ENCODE measurements at regions not wholly inside any gene's neighbourhood (a gene's known extent, or its start where the extent isn't known, plus 50 kb on each side); places are given as distances from the start of the nearest gene placed in this dataset.

DNA sequence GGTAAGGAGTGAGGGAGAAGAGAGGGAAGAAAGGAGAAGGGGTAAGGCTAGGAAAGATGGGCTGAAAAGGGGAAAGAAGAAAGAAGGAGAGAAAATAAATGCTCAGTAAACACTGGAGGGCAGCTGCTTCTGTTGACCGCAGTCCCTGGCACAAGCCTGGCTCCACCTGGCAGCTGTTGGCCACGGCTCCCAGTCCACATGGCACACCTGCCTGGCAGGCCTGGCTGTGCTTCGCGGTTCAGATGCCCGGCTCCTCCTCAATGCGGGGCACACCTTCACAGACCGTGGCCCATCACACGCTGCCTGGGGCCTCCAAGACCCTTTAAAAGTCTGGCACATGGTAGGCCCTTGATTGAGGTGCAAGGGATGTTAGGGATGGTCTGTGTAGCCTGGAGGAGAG is 516.8 kb upstream of the PROK2 start:
- TF ChIP-seq, protein P1, sequence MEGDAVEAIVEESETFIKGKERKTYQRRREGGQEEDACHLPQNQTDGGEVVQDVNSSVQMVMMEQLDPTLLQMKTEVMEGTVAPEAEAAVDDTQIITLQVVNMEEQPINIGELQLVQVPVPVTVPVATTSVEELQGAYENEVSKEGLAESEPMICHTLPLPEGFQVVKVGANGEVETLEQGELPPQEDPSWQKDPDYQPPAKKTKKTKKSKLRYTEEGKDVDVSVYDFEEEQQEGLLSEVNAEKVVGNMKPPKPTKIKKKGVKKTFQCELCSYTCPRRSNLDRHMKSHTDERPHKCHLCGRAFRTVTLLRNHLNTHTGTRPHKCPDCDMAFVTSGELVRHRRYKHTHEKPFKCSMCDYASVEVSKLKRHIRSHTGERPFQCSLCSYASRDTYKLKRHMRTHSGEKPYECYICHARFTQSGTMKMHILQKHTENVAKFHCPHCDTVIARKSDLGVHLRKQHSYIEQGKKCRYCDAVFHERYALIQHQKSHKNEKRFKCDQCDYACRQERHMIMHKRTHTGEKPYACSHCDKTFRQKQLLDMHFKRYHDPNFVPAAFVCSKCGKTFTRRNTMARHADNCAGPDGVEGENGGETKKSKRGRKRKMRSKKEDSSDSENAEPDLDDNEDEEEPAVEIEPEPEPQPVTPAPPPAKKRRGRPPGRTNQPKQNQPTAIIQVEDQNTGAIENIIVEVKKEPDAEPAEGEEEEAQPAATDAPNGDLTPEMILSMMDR (IDR thresholded peaks at IDR 0.05; ENCODE audit: insufficient read depth, low read depth, low read length, missing control alignments): no peak
- no peak for DNase-seq (ENCODE audit: low read depth)

DNA sequence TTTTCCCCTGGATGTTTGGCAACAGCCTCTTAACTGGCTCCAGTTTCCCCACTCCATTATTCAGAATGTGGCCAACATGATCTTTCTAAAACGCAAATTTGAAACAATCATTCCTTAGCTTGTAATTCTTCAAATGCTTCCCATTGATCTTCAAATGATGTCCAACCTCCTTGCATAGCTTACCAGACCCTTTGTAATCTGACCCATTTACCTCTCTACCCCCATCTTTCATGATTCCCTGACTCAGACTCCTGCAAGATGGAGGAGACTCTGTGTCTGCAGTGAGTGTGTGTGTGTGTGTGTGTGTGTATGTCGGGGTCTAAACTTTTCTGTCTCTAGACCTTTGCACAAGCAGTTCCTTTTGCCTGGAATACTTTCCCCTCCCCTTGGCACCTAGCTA is 515.7 kb upstream of the PROK2 start:
- DNase-seq (ENCODE audit: low read depth): no peak
- H3K4me3 ChIP-seq (ENCODE audit: low read depth, low read length): no peak overlapping the region
- TF ChIP-seq, protein P1 (IDR thresholded peaks at IDR 0.05; ENCODE audit: insufficient read depth, low read depth, low read length, missing control alignments): no peak

More for the DNA sequence above, 516.8 kb upstream of the PROK2 start:
- H3K4me3 ChIP-seq (ENCODE audit: low read depth, low read length): no peak overlapping the region

DNA sequence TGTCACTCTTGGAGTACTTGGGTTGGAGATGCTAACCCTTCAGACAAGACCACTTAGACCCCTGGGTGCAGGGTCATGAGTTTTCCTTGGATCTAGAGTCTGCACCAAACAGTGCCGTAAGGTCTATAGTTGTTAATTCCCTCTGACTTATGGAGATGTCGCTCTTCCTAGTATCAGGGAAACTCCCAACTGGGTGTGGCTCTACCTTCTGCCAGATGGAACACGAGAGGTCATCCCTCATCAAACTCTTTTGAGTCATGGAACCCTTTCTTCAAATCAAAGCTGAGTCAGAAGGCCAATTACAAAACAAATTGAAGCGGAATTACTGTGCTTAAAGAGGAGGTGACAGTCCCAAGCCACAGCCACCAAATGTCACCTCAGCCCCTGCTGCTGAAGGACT is 514.9 kb upstream of the PROK2 start:
- DNase-seq (ENCODE audit: low read depth): no peak
- TF ChIP-seq, protein P1 (IDR thresholded peaks at IDR 0.05; ENCODE audit: insufficient read depth, low read depth, low read length, missing control alignments): no peak
- no peak overlapping the region for H3K4me3 ChIP-seq (ENCODE audit: low read depth, low read length)

DNA sequence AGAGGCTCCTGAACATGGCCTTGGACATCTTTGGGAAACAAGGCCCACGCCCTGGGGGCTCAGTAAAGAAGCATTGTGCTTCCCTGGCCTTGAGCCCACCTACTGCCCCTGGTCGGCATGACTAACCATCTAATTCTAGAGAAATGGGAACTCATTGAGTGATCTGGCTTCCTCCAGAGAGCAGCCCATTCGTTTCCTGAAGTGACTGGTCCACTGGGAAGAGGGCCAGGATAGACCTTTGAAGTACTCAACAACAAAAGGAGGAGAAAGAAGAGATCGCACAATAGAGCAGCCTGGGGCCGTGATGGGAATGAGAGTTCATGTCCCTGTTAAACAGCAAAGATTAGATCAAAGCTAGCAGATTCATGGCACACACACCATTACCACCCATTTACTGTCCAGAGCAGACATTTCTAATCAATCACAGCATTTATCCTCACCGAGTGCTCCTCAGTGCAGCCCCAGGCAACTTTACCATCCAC is 514.4 kb upstream of the PROK2 start:
- no peak for DNase-seq (ENCODE audit: low read depth)
- no peak overlapping the region for H3K4me3 ChIP-seq (ENCODE audit: low read depth, low read length)
- TF ChIP-seq, protein P1 (IDR thresholded peaks at IDR 0.05; ENCODE audit: insufficient read depth, low read depth, low read length, missing control alignments): no peak

DNA sequence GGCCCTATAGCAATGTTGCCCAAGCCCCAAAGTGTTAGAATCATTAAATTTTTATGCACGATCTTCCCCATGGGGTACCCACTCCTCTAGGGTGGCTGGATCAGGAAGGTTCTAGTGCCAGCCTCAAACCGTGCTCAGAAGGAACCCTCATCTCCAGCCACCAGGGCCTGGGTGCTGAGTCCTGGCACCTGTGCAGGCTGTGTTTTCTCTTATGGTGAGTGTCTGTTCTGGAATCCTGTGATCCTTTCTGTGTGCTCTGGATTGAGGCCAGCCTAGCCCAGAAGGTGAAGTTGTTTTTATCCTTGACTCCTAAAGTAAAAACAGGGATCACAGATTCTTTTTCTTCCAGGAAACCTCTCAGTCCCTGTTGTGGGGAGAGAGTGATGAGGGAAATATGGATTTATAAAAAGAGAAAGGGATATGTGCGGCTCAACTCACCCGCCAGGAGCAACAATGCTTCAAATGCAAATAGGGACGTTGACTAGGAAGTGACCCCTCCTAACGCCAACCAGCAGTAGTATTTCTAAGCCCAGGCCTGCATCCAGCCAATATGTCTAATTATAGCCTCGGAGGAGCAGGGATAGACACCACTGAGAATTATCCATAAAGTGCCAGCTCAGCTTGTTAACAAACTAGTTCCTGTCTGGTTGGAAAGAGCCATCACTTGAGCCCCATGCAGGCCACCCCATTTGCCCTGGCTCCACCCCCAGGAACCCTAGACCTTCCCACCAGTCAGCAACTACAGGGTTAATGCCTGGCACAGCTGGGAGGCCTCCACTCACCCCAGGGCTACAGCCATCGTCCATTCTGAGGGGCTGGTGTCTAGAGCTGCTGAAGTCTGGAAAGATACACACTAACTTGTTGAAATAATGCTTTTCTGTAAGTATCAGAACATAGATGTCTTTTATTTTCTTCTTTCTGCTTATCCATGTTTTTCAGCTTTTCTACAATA is 513.5 kb upstream of the PROK2 start:
- no peak for DNase-seq (ENCODE audit: low read depth)
- no peak overlapping the region for H3K4me3 ChIP-seq (ENCODE audit: low read depth, low read length)
- TF ChIP-seq, protein P1 (IDR thresholded peaks at IDR 0.05; ENCODE audit: insufficient read depth, low read depth, low read length, missing control alignments): no peak

DNA sequence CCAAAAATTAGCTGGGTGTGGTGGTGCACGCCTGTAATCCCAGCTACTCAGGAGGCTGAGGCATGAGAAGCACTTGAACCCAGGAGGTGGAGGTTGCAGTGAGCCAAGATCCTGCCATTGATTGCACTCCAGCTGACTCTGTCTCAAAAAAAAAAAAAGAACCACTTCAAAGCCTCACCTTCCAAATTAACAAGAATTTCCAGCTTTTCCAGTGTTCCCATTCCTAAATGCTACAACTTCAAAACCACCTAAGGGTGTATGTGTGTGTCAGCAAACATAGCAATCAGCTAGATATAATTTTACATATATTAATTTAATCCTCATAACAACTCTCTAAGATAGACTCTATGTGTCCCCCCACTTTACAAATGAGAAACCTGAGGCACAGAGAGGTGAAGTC is 512.5 kb upstream of the PROK2 start:
- DNase-seq (ENCODE audit: low read depth): no peak
- TF ChIP-seq, protein P1 (IDR thresholded peaks at IDR 0.05; ENCODE audit: insufficient read depth, low read depth, low read length, missing control alignments): no peak
- H3K4me3 ChIP-seq (ENCODE audit: low read depth, low read length): no peak overlapping the region

All from GM12865 (cell line).